ENCODE measurements at regions not wholly inside any gene's neighbourhood (a gene's known extent, or its start where the extent isn't known, plus 50 kb on each side); places are given as distances from the start of the nearest gene placed in this dataset.

DNA sequence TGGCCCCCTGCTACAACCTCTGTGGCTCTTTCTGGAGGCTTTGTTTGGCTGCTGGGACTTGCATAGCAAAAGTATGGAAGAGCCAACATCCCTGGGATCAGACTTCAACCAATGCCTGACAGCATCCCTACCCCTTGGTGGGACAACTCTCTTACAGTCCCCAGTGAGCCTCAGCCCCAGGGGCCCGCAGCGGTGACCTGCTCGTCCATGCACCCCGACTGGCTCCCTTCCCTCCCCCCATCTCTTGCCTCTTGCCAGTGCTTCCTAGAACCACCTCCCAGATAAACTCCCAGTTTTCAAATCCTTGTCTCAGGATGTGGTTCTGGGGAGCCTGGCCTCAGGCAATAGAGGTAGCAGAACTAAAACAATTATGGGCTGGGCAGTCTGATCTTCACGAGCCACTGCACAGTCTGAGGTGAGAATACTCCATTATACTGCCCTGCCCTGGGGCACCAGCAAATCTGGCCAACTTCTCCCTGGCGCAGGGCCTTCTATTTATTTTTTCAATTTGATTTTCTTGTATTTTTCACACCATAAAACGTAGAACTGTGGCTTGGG, 86.6 kb upstream of the BRD7 start:
- H3K4ac ChIP-seq (ENCODE audit: low read depth in 1 of 2, low read length in 2 of 2) = no peak overlapping the region
- no peak overlapping the region for H2BK120ac ChIP-seq (ENCODE audit: low read depth, low read length)
- DNase-seq = no peak
- no peak overlapping the region for H4K91ac ChIP-seq (ENCODE audit: low read length)
- no peak overlapping the region for H4K8ac ChIP-seq (ENCODE audit: low read length)
- no peak overlapping the region for H3K14ac ChIP-seq (ENCODE audit: low read length in 2 of 2)
- WGBS = 70% methylated on average over 5 of the region's 7 CpGs
- H3K9ac ChIP-seq (ENCODE audit: low read length) = no peak overlapping the region
- no peak overlapping the region for H3K18ac ChIP-seq (ENCODE audit: low read depth in 1 of 2, low read length in 2 of 2)
- no peak overlapping the region for H2BK15ac ChIP-seq (ENCODE audit: low read depth, poor library complexity, severe bottlenecking)
- no peaks in the 10 kb centered on the region for H3K4me1 ChIP-seq (ENCODE audit: control insufficient read depth, insufficient read depth, low read depth, low read length)
- no peak overlapping the region for H3K23ac ChIP-seq (ENCODE audit: low read length in 2 of 2)
- H3K36me3 ChIP-seq (ENCODE audit: control insufficient read depth in 1 of 2, insufficient read depth in 2 of 2, low read depth in 1 of 2, low read length in 2 of 2) = no peaks in the 10 kb centered on the region
- no peaks in the 10 kb centered on the region for H3K79me1 ChIP-seq (replicated peaks; ENCODE audit: low read length, poor library complexity, severe bottlenecking)
- H3K4me2 ChIP-seq (ENCODE audit: low read length, poor library complexity, severe bottlenecking) = no peak overlapping the region
- H3K27me3 ChIP-seq (ENCODE audit: control insufficient read depth in 1 of 2, insufficient read depth in 1 of 2, low read length in 2 of 2) = peaks cover 36 to 38% of the 10 kb centered on the region in 2 experiments
- H3K4me3 ChIP-seq (ENCODE audit: insufficient read depth in 1 of 2, low read depth in 1 of 2, low read length in 2 of 2) = no peak overlapping the region
- no peak overlapping the region for H3K27ac ChIP-seq (ENCODE audit: low read length, poor library complexity, severe bottlenecking)
- H2AFZ ChIP-seq (ENCODE audit: low read depth, low read length) = no peak overlapping the region
- H2BK12ac ChIP-seq (ENCODE audit: low read length in 2 of 2) = no peak overlapping the region
- no peaks in the 10 kb centered on the region for H3K9me3 ChIP-seq (ENCODE audit: control insufficient read depth, low read length)
- no peak overlapping the region for H2AK5ac ChIP-seq (ENCODE audit: low read length, severe bottlenecking)
- H2BK5ac ChIP-seq (ENCODE audit: low read depth, low read length, poor library complexity, severe bottlenecking) = no peak overlapping the region

DNA sequence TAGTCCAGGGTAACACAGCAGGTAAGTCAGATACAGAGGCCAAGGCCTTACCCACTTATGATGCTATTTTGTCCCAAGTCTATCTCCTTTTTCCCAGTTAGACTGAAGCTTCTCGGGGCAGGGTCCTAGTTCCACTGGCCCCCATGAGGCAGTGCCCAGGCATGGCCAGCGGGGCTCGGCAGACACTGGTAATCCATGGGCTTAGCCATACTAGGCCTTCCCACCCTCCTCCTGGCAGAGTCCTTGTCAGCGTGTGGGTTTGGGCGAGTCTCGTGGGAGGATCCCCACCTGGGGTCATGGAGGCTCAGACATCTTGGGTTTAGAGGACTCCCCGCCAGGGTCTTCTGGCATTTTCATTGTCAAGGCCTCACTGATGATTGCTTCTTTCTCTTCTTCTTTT, 84.7 kb upstream of the BRD7 start:
- Histone ChIP-seq H3K23ac (ENCODE audit: low read length in 2 of 2) (no peak overlapping the region), H3K18ac (ENCODE audit: low read depth in 1 of 2, low read length in 2 of 2) (no peak overlapping the region), H4K91ac (ENCODE audit: low read length) (no peak overlapping the region), H3K4me2 (ENCODE audit: low read length, poor library complexity, severe bottlenecking) (no peak overlapping the region), H2BK5ac (ENCODE audit: low read depth, low read length, poor library complexity, severe bottlenecking) (no peak overlapping the region), H2AK5ac (ENCODE audit: low read length, severe bottlenecking) (no peak overlapping the region), H3K9me3 (ENCODE audit: control insufficient read depth, low read length) (no peaks in the 10 kb centered on the region), H2BK12ac (ENCODE audit: low read length in 2 of 2) (no peak overlapping the region), H3K4ac (ENCODE audit: low read depth in 1 of 2, low read length in 2 of 2) (no peak overlapping the region), H3K27ac (ENCODE audit: low read length, poor library complexity, severe bottlenecking) (no peak overlapping the region), H3K4me3 (ENCODE audit: insufficient read depth in 1 of 2, low read depth in 1 of 2, low read length in 2 of 2) (no peak overlapping the region), H2BK15ac (ENCODE audit: low read depth, poor library complexity, severe bottlenecking) (no peak overlapping the region), H3K9ac (ENCODE audit: low read length) (no peak overlapping the region), H4K8ac (ENCODE audit: low read length) (no peak overlapping the region), H3K4me1 (ENCODE audit: control insufficient read depth, insufficient read depth, low read depth, low read length) (no peaks in the 10 kb centered on the region), H3K79me1 (replicated peaks; ENCODE audit: low read length, poor library complexity, severe bottlenecking) (no peaks in the 10 kb centered on the region), H3K36me3 (ENCODE audit: control insufficient read depth in 1 of 2, insufficient read depth in 2 of 2, low read depth in 1 of 2, low read length in 2 of 2) (no peaks in the 10 kb centered on the region), H3K27me3 (ENCODE audit: control insufficient read depth in 1 of 2, insufficient read depth in 1 of 2, low read length in 2 of 2) (peaks cover 34% of the 10 kb centered on the region in 2 experiments), H2AFZ (ENCODE audit: low read depth, low read length) (no peak overlapping the region), H3K14ac (ENCODE audit: low read length in 2 of 2) (no peak overlapping the region), H2BK120ac (ENCODE audit: low read depth, low read length) (no peak overlapping the region)
- 92% methylated on average over 7 of the region's 7 CpGs for WGBS
- no peak for DNase-seq

GRCh38 chr16:50451951-50452508, 83.2 kb upstream of the BRD7 start:
- no peaks in the 10 kb centered on the region for H3K9me3 ChIP-seq (ENCODE audit: control insufficient read depth, low read length)
- no peak overlapping the region for H2AK5ac ChIP-seq (ENCODE audit: low read length, severe bottlenecking)
- H2AFZ ChIP-seq (ENCODE audit: low read depth, low read length) = no peak overlapping the region
- H3K36me3 ChIP-seq (ENCODE audit: control insufficient read depth in 1 of 2, insufficient read depth in 2 of 2, low read depth in 1 of 2, low read length in 2 of 2) = no peaks in the 10 kb centered on the region
- no peak overlapping the region for H3K4ac ChIP-seq (ENCODE audit: low read depth in 1 of 2, low read length in 2 of 2)
- no peak overlapping the region for H2BK120ac ChIP-seq (ENCODE audit: low read depth, low read length)
- H4K8ac ChIP-seq (ENCODE audit: low read length) = no peak overlapping the region
- no peak overlapping the region for H3K14ac ChIP-seq (ENCODE audit: low read length in 2 of 2)
- H3K4me1 ChIP-seq (ENCODE audit: control insufficient read depth, insufficient read depth, low read depth, low read length) = no peaks in the 10 kb centered on the region
- no peak overlapping the region for H2BK15ac ChIP-seq (ENCODE audit: low read depth, poor library complexity, severe bottlenecking)
- H3K27ac ChIP-seq (ENCODE audit: low read length, poor library complexity, severe bottlenecking) = no peak overlapping the region
- no peak overlapping the region for H2BK12ac ChIP-seq (ENCODE audit: low read length in 2 of 2)
- WGBS = 86% methylated on average over 6 of the region's 7 CpGs
- no peak overlapping the region for H2BK5ac ChIP-seq (ENCODE audit: low read depth, low read length, poor library complexity, severe bottlenecking)
- no peak overlapping the region for H3K23ac ChIP-seq (ENCODE audit: low read length in 2 of 2)
- no peak for DNase-seq
- H3K18ac ChIP-seq (ENCODE audit: low read depth in 1 of 2, low read length in 2 of 2) = no peak overlapping the region
- H3K27me3 ChIP-seq (ENCODE audit: control insufficient read depth in 1 of 2, insufficient read depth in 1 of 2, low read length in 2 of 2) = peaks cover 34 to 37% of the 10 kb centered on the region in 2 experiments
- H4K91ac ChIP-seq (ENCODE audit: low read length) = no peak overlapping the region
- H3K4me3 ChIP-seq (ENCODE audit: insufficient read depth in 1 of 2, low read depth in 1 of 2, low read length in 2 of 2) = no peak overlapping the region
- H3K79me1 ChIP-seq (replicated peaks; ENCODE audit: low read length, poor library complexity, severe bottlenecking) = no peaks in the 10 kb centered on the region
- H3K9ac ChIP-seq (ENCODE audit: low read length) = no peak overlapping the region
- H3K4me2 ChIP-seq (ENCODE audit: low read length, poor library complexity, severe bottlenecking) = no peak overlapping the region

DNA sequence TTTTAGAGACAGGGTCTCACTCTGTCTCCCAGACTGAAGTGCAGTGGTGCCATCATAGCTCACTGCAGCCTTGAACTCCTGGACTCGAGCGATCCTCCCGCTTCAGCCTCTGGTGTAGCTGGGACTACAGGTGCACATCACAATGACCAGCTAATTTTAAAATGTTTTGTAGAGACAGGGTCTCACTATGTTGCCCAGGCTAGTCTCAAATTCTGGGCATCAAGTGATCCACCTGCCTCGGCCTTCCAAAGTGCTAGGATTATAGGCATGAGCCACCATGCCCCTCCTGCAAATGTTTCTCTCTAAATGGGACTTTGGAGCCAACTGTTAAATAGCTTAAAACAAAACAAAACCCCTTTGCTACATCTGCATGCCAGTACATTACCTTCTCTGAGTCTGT, 82.2 kb upstream of the BRD7 start:
- Histone ChIP-seq H2AK5ac (ENCODE audit: low read length, severe bottlenecking) (no peak overlapping the region), H3K27ac (ENCODE audit: low read length, poor library complexity, severe bottlenecking) (no peak overlapping the region), H3K4me1 (ENCODE audit: control insufficient read depth, insufficient read depth, low read depth, low read length) (no peaks in the 10 kb centered on the region), H3K4me3 (ENCODE audit: insufficient read depth in 1 of 2, low read depth in 1 of 2, low read length in 2 of 2) (no peak overlapping the region), H2BK5ac (ENCODE audit: low read depth, low read length, poor library complexity, severe bottlenecking) (no peak overlapping the region), H3K4ac (ENCODE audit: low read depth in 1 of 2, low read length in 2 of 2) (no peak overlapping the region), H2BK12ac (ENCODE audit: low read length in 2 of 2) (no peak overlapping the region), H2BK15ac (ENCODE audit: low read depth, poor library complexity, severe bottlenecking) (no peak overlapping the region), H3K9me3 (ENCODE audit: control insufficient read depth, low read length) (no peaks in the 10 kb centered on the region), H3K27me3 (ENCODE audit: control insufficient read depth in 1 of 2, insufficient read depth in 1 of 2, low read length in 2 of 2) (peaks cover 34 to 40% of the 10 kb centered on the region in 2 experiments), H3K18ac (ENCODE audit: low read depth in 1 of 2, low read length in 2 of 2) (no peak overlapping the region), H3K14ac (ENCODE audit: low read length in 2 of 2) (no peak overlapping the region), H3K9ac (ENCODE audit: low read length) (no peak overlapping the region), H4K91ac (ENCODE audit: low read length) (no peak overlapping the region), H4K8ac (ENCODE audit: low read length) (no peak overlapping the region), H2AFZ (ENCODE audit: low read depth, low read length) (no peak overlapping the region), H3K79me1 (replicated peaks; ENCODE audit: low read length, poor library complexity, severe bottlenecking) (no peaks in the 10 kb centered on the region), H3K23ac (ENCODE audit: low read length in 2 of 2) (no peak overlapping the region), H3K4me2 (ENCODE audit: low read length, poor library complexity, severe bottlenecking) (no peak overlapping the region), H2BK120ac (ENCODE audit: low read depth, low read length) (no peak overlapping the region), H3K36me3 (ENCODE audit: control insufficient read depth in 1 of 2, insufficient read depth in 2 of 2, low read depth in 1 of 2, low read length in 2 of 2) (no peaks in the 10 kb centered on the region)
- WGBS = 90% methylated on average over 4 of the region's 4 CpGs
- no peak for DNase-seq
